T-helper 1 cell treated with Interleukin-12 subunit alpha and Interleukin-12 subunit beta and Interleukin-4 antibody, amounts not matched to agents 30 μg/mL and 1 μg/mL, for 36 hours (primary cell): ENCODE measurements at regions not wholly inside any gene's neighbourhood (a gene's known extent, or its start where the extent isn't known, plus 50 kb on each side); places are given as distances from the start of the nearest gene placed in this dataset.

Experiments used
- H3K27ac Mint-ChIP-seq: one replicate; pipeline ENCODE4 v1.8.0; 2021; ENCODE audit warnings: mild to moderate bottlenecking, mixed read lengths
- H3K27me3 Mint-ChIP-seq: one replicate; pipeline ENCODE4 v1.8.0; 2021; ENCODE audit warnings: low read depth, mixed read lengths
- H3K36me3 Mint-ChIP-seq: one replicate; pipeline ENCODE4 v1.8.0; 2021; ENCODE audit warnings: low read depth, mixed read lengths
- H3K4me1 Mint-ChIP-seq: one replicate; pipeline ENCODE4 v1.8.0; 2021; ENCODE audit warnings: low read depth, mixed read lengths
- H3K4me3 Mint-ChIP-seq: one replicate; pipeline ENCODE4 v1.8.0; 2021; ENCODE audit warnings: mild to moderate bottlenecking, moderate library complexity, mixed read lengths
- H3K9me3 Mint-ChIP-seq: one replicate; pipeline ENCODE4 v1.8.0; 2021; ENCODE audit warnings: mixed read lengths

- no peak overlapping the region for H3K27ac Mint-ChIP-seq
- peaks cover 2% of the 10 kb centered on the region for H3K36me3 Mint-ChIP-seq
- H3K4me3 Mint-ChIP-seq = no peak overlapping the region
- H3K27me3 Mint-ChIP-seq = no peaks in the 10 kb centered on the region
- peaks cover 1% of the 10 kb centered on the region for H3K4me1 Mint-ChIP-seq
- H3K9me3 Mint-ChIP-seq = peaks cover 31% of the 10 kb centered on the region
Observed at GRCh38 chr1:29993950-29994349, 729.4 kb downstream of the MATN1 start.

- H3K27ac Mint-ChIP-seq = no peak overlapping the region
- H3K4me3 Mint-ChIP-seq = no peak overlapping the region
- no peaks in the 10 kb centered on the region for H3K27me3 Mint-ChIP-seq
- H3K36me3 Mint-ChIP-seq = peaks cover 2% of the 10 kb centered on the region
- peaks cover 1% of the 10 kb centered on the region for H3K4me1 Mint-ChIP-seq
- peaks cover 31% of the 10 kb centered on the region for H3K9me3 Mint-ChIP-seq
Observed at GRCh38 chr1:29991815-29992214, 731.6 kb downstream of the MATN1 start.

GRCh38 chr1:29991025-29991424 lies 732.4 kb downstream of the MATN1 start:
- H3K4me1 Mint-ChIP-seq = peaks cover 1% of the 10 kb centered on the region
- no peak overlapping the region for H3K4me3 Mint-ChIP-seq
- H3K36me3 Mint-ChIP-seq = peaks cover 2% of the 10 kb centered on the region
- no peak overlapping the region for H3K27ac Mint-ChIP-seq
- H3K27me3 Mint-ChIP-seq = no peaks in the 10 kb centered on the region
- H3K9me3 Mint-ChIP-seq = peaks cover 31% of the 10 kb centered on the region

- Mint-ChIP-seq H3K27me3 (no peaks in the 10 kb centered on the region), H3K9me3 (peaks cover 27% of the 10 kb centered on the region), H3K27ac (no peak overlapping the region), H3K4me3 (no peak overlapping the region), H3K36me3 (peaks cover 2% of the 10 kb centered on the region), H3K4me1 (peaks cover 1% of the 10 kb centered on the region)
Observed at GRCh38 chr1:29990304-29990703, 733.1 kb downstream of the MATN1 start.

- Mint-ChIP-seq H3K4me3 (no peak overlapping the region), H3K4me1 (peaks cover 1% of the 10 kb centered on the region), H3K27ac (no peak overlapping the region), H3K36me3 (no peaks in the 10 kb centered on the region), H3K27me3 (no peaks in the 10 kb centered on the region), H3K9me3 (peaks cover 6% of the 10 kb centered on the region)
Observed at GRCh38 chr1:29986986-29987385, 736.4 kb downstream of the MATN1 start.

- Mint-ChIP-seq H3K9me3 (peaks cover 6% of the 10 kb centered on the region), H3K27me3 (no peaks in the 10 kb centered on the region), H3K36me3 (no peaks in the 10 kb centered on the region), H3K4me3 (no peak overlapping the region), H3K27ac (no peak overlapping the region), H3K4me1 (peaks cover 1% of the 10 kb centered on the region)
Observed at GRCh38 chr1:29985606-29985945, 737.8 kb downstream of the MATN1 start.

GRCh38 chr1:29984862-29985605 lies 738.4 kb downstream of the MATN1 start:
- H3K27me3 Mint-ChIP-seq = no peaks in the 10 kb centered on the region

GRCh38 chr1:29984166-29984861 lies 739.1 kb downstream of the MATN1 start:
- Mint-ChIP-seq H3K27ac (no peak overlapping the region), H3K4me1 (peaks cover under 1% of the 10 kb centered on the region), H3K36me3 (no peaks in the 10 kb centered on the region), H3K9me3 (peaks cover under 1% of the 10 kb centered on the region), H3K27me3 (no peaks in the 10 kb centered on the region), H3K4me3 (no peak overlapping the region)

More at GRCh38 chr1:29984862-29985605, 738.4 kb downstream of the MATN1 start:
- Mint-ChIP-seq H3K4me3 (no peak overlapping the region), H3K9me3 (peaks cover 6% of the 10 kb centered on the region), H3K4me1 (peaks cover 1% of the 10 kb centered on the region), H3K27ac (no peak overlapping the region), H3K36me3 (no peaks in the 10 kb centered on the region)

GRCh38 chr1:29983321-29983720 lies 740.1 kb downstream of the MATN1 start:
- no peaks in the 10 kb centered on the region for H3K27me3 Mint-ChIP-seq
- no peaks in the 10 kb centered on the region for H3K36me3 Mint-ChIP-seq
- H3K27ac Mint-ChIP-seq = no peak overlapping the region
- H3K4me3 Mint-ChIP-seq = no peak overlapping the region
- H3K4me1 Mint-ChIP-seq = no peaks in the 10 kb centered on the region
- no peaks in the 10 kb centered on the region for H3K9me3 Mint-ChIP-seq

GRCh38 chr1:29981586-29982239 lies 741.7 kb downstream of the MATN1 start:
- Mint-ChIP-seq H3K27ac (no peak overlapping the region), H3K27me3 (no peaks in the 10 kb centered on the region), H3K4me1 (no peaks in the 10 kb centered on the region), H3K9me3 (no peaks in the 10 kb centered on the region), H3K36me3 (no peaks in the 10 kb centered on the region), H3K4me3 (no peak overlapping the region)

- Mint-ChIP-seq H3K36me3 (no peaks in the 10 kb centered on the region), H3K9me3 (no peaks in the 10 kb centered on the region), H3K27ac (no peak overlapping the region), H3K4me3 (no peak overlapping the region), H3K4me1 (no peaks in the 10 kb centered on the region), H3K27me3 (no peaks in the 10 kb centered on the region)
Observed at GRCh38 chr1:29977550-29977949, 741.2 kb downstream of the PTPRU start.

GRCh38 chr1:29975036-29975694 lies 738.8 kb downstream of the PTPRU start:
- H3K4me1 Mint-ChIP-seq = no peaks in the 10 kb centered on the region
- H3K4me3 Mint-ChIP-seq = no peak overlapping the region

GRCh38 chr1:29974316-29974724 lies 738.0 kb downstream of the PTPRU start:
- peaks cover 5% of the 10 kb centered on the region for H3K27me3 Mint-ChIP-seq
- H3K4me1 Mint-ChIP-seq = no peaks in the 10 kb centered on the region
- H3K9me3 Mint-ChIP-seq = no peaks in the 10 kb centered on the region
- no peak overlapping the region for H3K27ac Mint-ChIP-seq
- H3K4me3 Mint-ChIP-seq = no peak overlapping the region
- no peaks in the 10 kb centered on the region for H3K36me3 Mint-ChIP-seq

More at GRCh38 chr1:29975036-29975694, 738.8 kb downstream of the PTPRU start:
- no peaks in the 10 kb centered on the region for H3K9me3 Mint-ChIP-seq
- H3K27ac Mint-ChIP-seq = no peak overlapping the region
- H3K36me3 Mint-ChIP-seq = no peaks in the 10 kb centered on the region
- peaks cover 5% of the 10 kb centered on the region for H3K27me3 Mint-ChIP-seq

- H3K4me3 Mint-ChIP-seq = no peak overlapping the region
- peaks cover 5% of the 10 kb centered on the region for H3K27me3 Mint-ChIP-seq
- no peaks in the 10 kb centered on the region for H3K4me1 Mint-ChIP-seq
- no peak overlapping the region for H3K27ac Mint-ChIP-seq
- no peaks in the 10 kb centered on the region for H3K36me3 Mint-ChIP-seq
- no peaks in the 10 kb centered on the region for H3K9me3 Mint-ChIP-seq
Observed at GRCh38 chr1:29973406-29973805, 737.1 kb downstream of the PTPRU start.
